H1 (cell line): ENCODE measurements at regions not wholly inside any gene's neighbourhood (a gene's known extent, or its start where the extent isn't known, plus 50 kb on each side); places are given as distances from the start of the nearest gene placed in this dataset.

ENCODE experiments used
- CTCF ChIA-PET: fragments of 300-600 bp; sonication (Branson Sonifier 250); formaldehyde crosslinking; loops from one replicate; lab custom pipeline; 2021; ENCODE audit not compliant: partially characterized antibody; lab: Charles Lee
- POLR2A ChIA-PET: fragments of 300-600 bp; sonication (Branson Sonifier 250); formaldehyde crosslinking; loops from one replicate; lab custom pipeline; 2021; ENCODE audit warnings: inconsistent platforms; ENCODE audit not compliant: partially characterized antibody; lab: Charles Lee
- DNase-seq, 2 experiments: peaks; one replicate each; pipeline versions ENCODE4 v3.0.0 to v3.0.0-alpha.2; 2010 to 2022; ENCODE audit warnings: low spot score in 2 of 2, low read depth in 1 of 2, mixed read lengths in 1 of 2
- FAIRE-seq: peaks from 2 replicates; lab custom pipeline; 2011; peaks lifted over from hg19 to GRCh38; lab: Jason Lieb, UNC
- H2AFZ ChIP-seq: 2 replicates; pipeline ENCODE4 v1.8.1; 2012; ENCODE audit warnings: low read length, inconsistent platforms
- H2AK5ac ChIP-seq: 2 replicates; pipeline ENCODE4 v1.6.1; 2013; ENCODE audit warnings: low read depth, low read length
- H2BK120ac ChIP-seq: replicated peaks from 2 replicates; pipeline ENCODE3; 2013; ENCODE audit warnings: low read depth, low read length, inconsistent platforms
- H2BK12ac ChIP-seq: 2 replicates; pipeline ENCODE4 v1.6.1; 2013; ENCODE audit warnings: low read depth, low read length
- H2BK15ac ChIP-seq: 2 replicates; pipeline ENCODE4 v1.6.1; 2013; ENCODE audit warnings: low read length
- H2BK20ac ChIP-seq: 2 replicates; pipeline ENCODE4 v1.6.1; 2013; ENCODE audit warnings: low read length
- H2BK5ac ChIP-seq: 2 replicates; pipeline ENCODE4 v1.6.1; 2013; ENCODE audit warnings: low read depth, low read length
- H3K14ac ChIP-seq: 2 replicates; pipeline ENCODE4 v1.6.1; 2013; ENCODE audit warnings: inconsistent platforms; ENCODE audit not compliant: insufficient read length
- H3K18ac ChIP-seq: 2 replicates; pipeline ENCODE4 v1.6.1; 2013; ENCODE audit warnings: low read length; ENCODE audit errors: extremely low read depth
- H3K23ac ChIP-seq: 2 replicates; pipeline ENCODE4 v1.6.1; 2013; ENCODE audit warnings: inconsistent platforms; ENCODE audit not compliant: insufficient read length
- H3K23me2 ChIP-seq: 2 replicates; pipeline ENCODE4 v1.6.1; 2013; ENCODE audit warnings: low read depth, low read length
- H3K27ac ChIP-seq: 2 replicates; pipeline ENCODE4 v1.6.1; 2011; ENCODE audit warnings: low read depth, low read length, inconsistent platforms
- H3K27me3 ChIP-seq, 4 experiments: replicated peaks in 1 of 4; 1 replicate in 1 of 4; 2 replicates in 3 of 4; pipeline versions ENCODE4 v1.6.1 to v1.8.1; 2011 to 2013; ENCODE audit warnings: low read length in 3 of 4, mild to moderate bottlenecking in 3 of 4, inconsistent platforms in 2 of 4, mixed read lengths in 2 of 4, moderate library complexity in 1 of 4; ENCODE audit not compliant: control insufficient read depth in 3 of 4, insufficient read depth in 3 of 4; ENCODE audit errors: extremely low read depth in 1 of 4
- H3K36me3 ChIP-seq, 4 experiments: 2 replicates each; pipeline versions ENCODE4 v1.6.1 to v1.8.1; 2011 to 2013; ENCODE audit warnings: mild to moderate bottlenecking in 4 of 4, low read length in 3 of 4, moderate library complexity in 2 of 4, control low read depth in 1 of 4, inconsistent platforms in 1 of 4; ENCODE audit not compliant: insufficient read depth in 4 of 4, control insufficient read depth in 2 of 4
- H3K4ac ChIP-seq: replicated peaks from 2 replicates; pipeline ENCODE3; 2013; ENCODE audit warnings: low read length, low read depth, mixed read lengths, inconsistent platforms; ENCODE audit not compliant: insufficient read length
- H3K4me1 ChIP-seq, 4 experiments: replicated peaks in 1 of 4; 1 replicate in 1 of 4; 2 replicates in 3 of 4; pipeline versions ENCODE4 v1.6.1 to v1.8.1; 2011 to 2013; ENCODE audit warnings: low read length in 3 of 4, inconsistent platforms in 2 of 4, mixed read lengths in 1 of 4; ENCODE audit not compliant: insufficient read depth in 4 of 4, control insufficient read depth in 3 of 4
- H3K4me2 ChIP-seq, 2 experiments: 2 replicates each; pipeline versions ENCODE4 v1.6.1 to v1.8.1; 2011 to 2013; ENCODE audit warnings: low read depth in 2 of 2, low read length in 2 of 2, control low read depth in 1 of 2, inconsistent platforms in 1 of 2, mild to moderate bottlenecking in 1 of 2; ENCODE audit not compliant: insufficient read depth in 1 of 2
- H3K4me3 ChIP-seq, 4 experiments: fragments of 200-600, 300-600 bp in 1 of 4; sonication (generic), shearing (Covaris generic), sonication (Bioruptor Twin) in 1 of 4; 2 replicates each; pipeline versions ENCODE4 v1.5.1 to v1.8.1; 2011 to 2016; ENCODE audit warnings: low read length in 4 of 4, low read depth in 3 of 4, control low read depth in 2 of 4, inconsistent platforms in 2 of 4, mild to moderate bottlenecking in 2 of 4, mixed read lengths in 1 of 4, moderate library complexity in 1 of 4; ENCODE audit not compliant: insufficient read depth in 2 of 4; ENCODE audit errors: extremely low read depth in 1 of 4
- H3K56ac ChIP-seq: replicated peaks from 2 replicates; pipeline ENCODE3; 2013; ENCODE audit warnings: low read depth, mild to moderate bottlenecking, mixed read lengths, low read length, inconsistent platforms; ENCODE audit not compliant: insufficient read length
- H3K79me1 ChIP-seq: 2 replicates; pipeline ENCODE4 v1.6.1; 2013; ENCODE audit warnings: low read depth, low read length, control low read depth
- H3K79me2 ChIP-seq, 2 experiments: 2 replicates each; pipeline versions ENCODE4 v1.6.1 to v1.8.1; 2012 to 2013; ENCODE audit warnings: low read length in 2 of 2, mild to moderate bottlenecking in 2 of 2, inconsistent platforms in 1 of 2; ENCODE audit not compliant: insufficient read depth in 2 of 2, control insufficient read depth in 1 of 2
- H3K9ac ChIP-seq, 4 experiments: replicated peaks in 1 of 4; 1 replicate in 1 of 4; 2 replicates in 3 of 4; pipeline versions ENCODE4 v1.6.1 to v1.8.1; 2011 to 2013; ENCODE audit warnings: low read depth in 3 of 4, low read length in 3 of 4, control low read depth in 2 of 4, mild to moderate bottlenecking in 2 of 4, moderate library complexity in 2 of 4, inconsistent platforms in 1 of 4; ENCODE audit errors: extremely low read depth in 1 of 4
- H3K9me3 ChIP-seq, 2 experiments: 2 replicates each; pipeline versions ENCODE4 v1.6.1 to v1.8.1; 2012 to 2013; ENCODE audit warnings: mild to moderate bottlenecking in 2 of 2, moderate library complexity in 2 of 2, control low read depth in 1 of 2, inconsistent platforms in 1 of 2, low read depth in 1 of 2, low read length in 1 of 2, mixed read lengths in 1 of 2; ENCODE audit not compliant: insufficient read depth in 2 of 2
- H4K20me1 ChIP-seq, 2 experiments: replicated peaks in 1 of 2; 2 replicates each; pipeline versions ENCODE3 to v1.8.1; 2011 to 2013; ENCODE audit warnings: inconsistent platforms in 2 of 2, low read length in 2 of 2, mild to moderate bottlenecking in 1 of 2; ENCODE audit not compliant: insufficient read depth in 2 of 2, control insufficient read depth in 1 of 2
- H4K5ac ChIP-seq: 2 replicates; pipeline ENCODE4 v1.6.1; 2013; ENCODE audit warnings: low read length, low read depth, mixed read lengths, inconsistent platforms; ENCODE audit not compliant: insufficient read length
- H4K8ac ChIP-seq: 2 replicates; pipeline ENCODE4 v1.8.0; 2013; ENCODE audit warnings: mild to moderate bottlenecking, moderate library complexity, low read length, inconsistent platforms; ENCODE audit not compliant: insufficient read depth; ENCODE audit errors: extremely low read depth
- H4K91ac ChIP-seq: replicated peaks from 2 replicates; pipeline ENCODE3; 2013; ENCODE audit warnings: low read length, mixed read lengths, inconsistent platforms; ENCODE audit not compliant: insufficient read length
- BCL11A ChIP-seq, 2 experiments: IDR thresholded peaks; one replicate each; pipeline ENCODE4 v1.6.1; 2011; ENCODE audit warnings: low read depth in 2 of 2, low read length in 2 of 2, mild to moderate bottlenecking in 2 of 2
- EGR1 ChIP-seq: IDR thresholded peaks from 2 replicates; pipeline ENCODE4 v1.6.1; 2011; ENCODE audit warnings: low read depth, low read length, borderline replicate concordance
- JUND ChIP-seq: IDR thresholded peaks from 2 replicates; pipeline ENCODE4 v1.6.1; 2011; ENCODE audit warnings: mild to moderate bottlenecking, improper control_type of control experiment, low read length
- MAFK ChIP-seq: IDR thresholded peaks from 2 replicates; pipeline ENCODE4 v1.6.1; 2012; ENCODE audit warnings: low read depth, mild to moderate bottlenecking, improper control_type of control experiment, low read length
- NRF1 ChIP-seq: IDR thresholded peaks from 2 replicates; pipeline ENCODE4 v1.6.1; 2011; ENCODE audit warnings: mild to moderate bottlenecking, low read depth, low read length, improper control_type of control experiment
- POLR2A ChIP-seq, 2 experiments: IDR thresholded peaks; 1 replicate in 1 of 2; 2 replicates in 1 of 2; pipeline ENCODE4 v1.6.1; 2011; ENCODE audit warnings: low read depth in 2 of 2, low read length in 2 of 2, mild to moderate bottlenecking in 2 of 2; ENCODE audit errors: control extremely low read depth in 1 of 2
- SAP30 ChIP-seq: fragments of 300-600 bp; sonication (generic); IDR thresholded peaks from 2 replicates; pipeline ENCODE4 v1.7.1; 2012; ENCODE audit warnings: low read length, moderate library complexity, mild to moderate bottlenecking, inconsistent platforms; ENCODE audit not compliant: insufficient read depth, insufficient replicate concordance
- TAF7 ChIP-seq: optimal IDR thresholded peaks from 2 replicates; pipeline ENCODE3; 2011; ENCODE audit warnings: low read depth, mild to moderate bottlenecking, inconsistent platforms, low read length, moderate library complexity, borderline replicate concordance
- WGBS, 2 experiments: shearing (Covaris generic) in 1 of 2; methylation state at CpG; one replicate each; pipeline versions ENCODE4 v1.1.6 to v1.1.7; 2013 to 2015; ENCODE audit warnings: low lambda C conversion rate in 2 of 2, mixed read lengths in 2 of 2, inconsistent platforms in 1 of 2, low coverage in 1 of 2, missing lambda C conversion rate in 1 of 2; ENCODE audit not compliant: insufficient replicate concordance in 2 of 2, insufficient coverage in 1 of 2, insufficient read length in 1 of 2; ENCODE audit errors: extremely low coverage in 1 of 2, missing lambda C conversion rate in 1 of 2; 5-methylcytosine and 5-hydroxymethylcytosine counted together
- TF ChIP-seq, protein P1 (sequence below): IDR thresholded peaks from 2 replicates; pipeline ENCODE4 v1.6.1; 2012; ENCODE audit warnings: low read length, inconsistent platforms

DNA sequence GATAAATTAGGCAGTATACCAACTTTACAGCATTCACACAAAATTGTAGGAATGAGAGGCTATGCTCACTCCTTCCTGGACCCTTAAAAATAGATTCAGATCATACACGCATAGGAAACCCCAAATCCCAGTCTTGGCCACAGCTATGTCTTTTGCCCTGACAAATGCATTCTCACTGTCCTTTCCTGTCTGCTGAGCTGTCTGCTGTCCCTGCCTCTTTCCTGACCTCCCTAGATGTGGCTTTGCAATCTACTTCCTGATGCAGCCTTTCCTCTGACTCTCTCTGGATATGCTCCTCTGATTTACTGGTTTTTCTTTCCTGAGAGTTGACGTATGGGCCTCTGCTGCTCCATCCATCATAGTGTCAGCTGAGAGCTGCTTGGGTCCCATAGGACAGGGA, 59.8 kb upstream of the SLC35F3 start:
- H2AK5ac ChIP-seq, result no peak overlapping the region
- no peak overlapping the region for H2BK15ac ChIP-seq
- no peak overlapping the region for H3K18ac ChIP-seq
- H3K4ac ChIP-seq, result no peak overlapping the region
- no peaks in the 10 kb centered on the region for H3K27me3 ChIP-seq
- no peak overlapping the region for H3K14ac ChIP-seq
- H3K4me1 ChIP-seq, result no peaks in the 10 kb centered on the region
- FAIRE-seq, result no peak
- no peak overlapping the region for H4K91ac ChIP-seq
- WGBS, 2 experiments, result 86% methylated on average over 2 of the region's 2 CpGs; no CpG with 5 or more reads in 1 of the 2 experiments
- no peak for DNase-seq
- no peak overlapping the region for H3K23ac ChIP-seq
- H3K56ac ChIP-seq, result no peak overlapping the region
- no peak overlapping the region for H3K27ac ChIP-seq
- H2AFZ ChIP-seq, result 0 out of 2 replicates have a peak overlapping the region, but pooled peaks have one; percentile 23
- CTCF ChIA-PET, result interaction anchor here (1.2 kb wide), 1 partner anchor 223 kb away, joined by 3 read pairs; no protein-coding TSS in a partner anchor
- no peak overlapping the region for H4K8ac ChIP-seq
- H2BK12ac ChIP-seq, result no peak overlapping the region
- POLR2A ChIA-PET, result no interaction called here
- no peaks in the 10 kb centered on the region for H3K79me2 ChIP-seq
- no peaks in the 10 kb centered on the region for H4K20me1 ChIP-seq
- no peak overlapping the region for H3K4me2 ChIP-seq
- no peak overlapping the region for H2BK5ac ChIP-seq
- H3K36me3 ChIP-seq, result no peaks in the 10 kb centered on the region
- H4K5ac ChIP-seq, result no peak overlapping the region
- no peaks in the 10 kb centered on the region for H3K23me2 ChIP-seq
- no peaks in the 10 kb centered on the region for H3K79me1 ChIP-seq
- H3K9me3 ChIP-seq, result no peaks in the 10 kb centered on the region
- no peak overlapping the region for H2BK20ac ChIP-seq
- H3K9ac ChIP-seq, result no peak overlapping the region
- no peak overlapping the region for H3K4me3 ChIP-seq
- H2BK120ac ChIP-seq, result no peak overlapping the region
- TF ChIP-seq EGR1, result no peak
- TF ChIP-seq SAP30, result no peak
- no peak for TF ChIP-seq POLR2A (IDR thresholded peaks at IDR 0.05; ENCODE audit: control extremely low read depth in 1 of 2, low read depth in 2 of 2, low read length in 2 of 2)
- no peak for TF ChIP-seq BCL11A (IDR thresholded peaks at IDR 0.05; ENCODE audit: low read depth in 2 of 2, low read length in 2 of 2)
- TF ChIP-seq, protein P1, sequence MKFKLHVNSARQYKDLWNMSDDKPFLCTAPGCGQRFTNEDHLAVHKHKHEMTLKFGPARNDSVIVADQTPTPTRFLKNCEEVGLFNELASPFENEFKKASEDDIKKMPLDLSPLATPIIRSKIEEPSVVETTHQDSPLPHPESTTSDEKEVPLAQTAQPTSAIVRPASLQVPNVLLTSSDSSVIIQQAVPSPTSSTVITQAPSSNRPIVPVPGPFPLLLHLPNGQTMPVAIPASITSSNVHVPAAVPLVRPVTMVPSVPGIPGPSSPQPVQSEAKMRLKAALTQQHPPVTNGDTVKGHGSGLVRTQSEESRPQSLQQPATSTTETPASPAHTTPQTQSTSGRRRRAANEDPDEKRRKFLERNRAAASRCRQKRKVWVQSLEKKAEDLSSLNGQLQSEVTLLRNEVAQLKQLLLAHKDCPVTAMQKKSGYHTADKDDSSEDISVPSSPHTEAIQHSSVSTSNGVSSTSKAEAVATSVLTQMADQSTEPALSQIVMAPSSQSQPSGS, result no peak
- TF ChIP-seq TAF7, result no peak
- no peak for TF ChIP-seq JUND
- no peak for TF ChIP-seq NRF1
- no peak for TF ChIP-seq MAFK
